GM12878 (cell line): ENCODE measurements at regions not wholly inside any gene's neighbourhood (a gene's known extent, or its start where the extent isn't known, plus 50 kb on each side); places are given as distances from the start of the nearest gene placed in this dataset.

Experiments
- BHLHE40 ChIP-seq, 2 experiments: fragments of 450-650 bp in 1 of 2; IDR thresholded peaks; 2 replicates each; pipeline ENCODE4 v1.6.1; 2011 to 2017; ENCODE audit warnings: low read depth in 2 of 2, borderline replicate concordance in 1 of 2, improper control_type of control experiment in 1 of 2, low read length in 1 of 2, mild to moderate bottlenecking in 1 of 2
- MTA3 ChIP-seq: IDR thresholded peaks from 2 replicates; pipeline ENCODE4 v1.6.1; 2012; ENCODE audit warnings: low read length, inconsistent platforms, borderline replicate concordance
- RFX5 ChIP-seq: IDR thresholded peaks from 2 replicates; pipeline ENCODE4 v1.6.1; 2011; ENCODE audit warnings: low read depth, low read length, improper control_type of control experiment
- ZBTB40 ChIP-seq: fragments of 450-650 bp; IDR thresholded peaks from 2 replicates; pipeline ENCODE4 v1.6.1; 2016; ENCODE audit warnings: mild to moderate bottlenecking, moderate library complexity, borderline replicate concordance
- TF ChIP-seq, protein P1 (sequence below): IDR thresholded peaks from 2 replicates; pipeline ENCODE4 v1.6.1; 2012; ENCODE audit warnings: low read length, inconsistent platforms
- TF ChIP-seq, protein P2 (sequence below): fragments of 450-650 bp; formaldehyde crosslinking; IDR thresholded peaks from 2 replicates; pipeline ENCODE4 v1.4.0; 2020; ENCODE audit warnings: mild to moderate bottlenecking, moderate library complexity

DNA sequence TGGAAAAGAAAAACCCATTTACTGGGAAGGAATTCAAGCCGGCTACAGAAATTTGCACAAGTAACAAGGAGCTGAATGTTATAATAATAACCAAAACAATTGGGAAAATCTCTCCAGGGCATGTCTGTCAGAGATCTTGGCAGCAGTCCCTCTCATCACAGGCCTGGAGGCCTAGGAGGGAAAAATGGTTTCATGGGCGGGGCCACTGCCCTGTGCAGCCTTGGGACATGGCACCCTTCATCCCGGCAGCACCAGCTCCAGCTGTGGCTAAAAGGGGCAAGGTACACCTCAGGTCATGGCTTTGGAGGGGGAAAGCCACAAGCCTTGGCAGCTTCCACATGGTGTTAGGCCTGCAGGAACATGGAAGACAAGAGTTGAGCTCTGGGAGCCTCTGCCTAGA is 513.1 kb upstream of the CNKSR2 start:
- TF ChIP-seq ZBTB40 (no peak), BHLHE40 (IDR thresholded peaks at IDR 0.05; ENCODE audit: borderline replicate concordance in 1 of 2, low read depth in 2 of 2, low read length in 1 of 2) (no peak), RFX5 (no peak), MTA3 (no peak)
- TF ChIP-seq, protein P1, sequence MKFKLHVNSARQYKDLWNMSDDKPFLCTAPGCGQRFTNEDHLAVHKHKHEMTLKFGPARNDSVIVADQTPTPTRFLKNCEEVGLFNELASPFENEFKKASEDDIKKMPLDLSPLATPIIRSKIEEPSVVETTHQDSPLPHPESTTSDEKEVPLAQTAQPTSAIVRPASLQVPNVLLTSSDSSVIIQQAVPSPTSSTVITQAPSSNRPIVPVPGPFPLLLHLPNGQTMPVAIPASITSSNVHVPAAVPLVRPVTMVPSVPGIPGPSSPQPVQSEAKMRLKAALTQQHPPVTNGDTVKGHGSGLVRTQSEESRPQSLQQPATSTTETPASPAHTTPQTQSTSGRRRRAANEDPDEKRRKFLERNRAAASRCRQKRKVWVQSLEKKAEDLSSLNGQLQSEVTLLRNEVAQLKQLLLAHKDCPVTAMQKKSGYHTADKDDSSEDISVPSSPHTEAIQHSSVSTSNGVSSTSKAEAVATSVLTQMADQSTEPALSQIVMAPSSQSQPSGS = no peak
- TF ChIP-seq, protein P2, sequence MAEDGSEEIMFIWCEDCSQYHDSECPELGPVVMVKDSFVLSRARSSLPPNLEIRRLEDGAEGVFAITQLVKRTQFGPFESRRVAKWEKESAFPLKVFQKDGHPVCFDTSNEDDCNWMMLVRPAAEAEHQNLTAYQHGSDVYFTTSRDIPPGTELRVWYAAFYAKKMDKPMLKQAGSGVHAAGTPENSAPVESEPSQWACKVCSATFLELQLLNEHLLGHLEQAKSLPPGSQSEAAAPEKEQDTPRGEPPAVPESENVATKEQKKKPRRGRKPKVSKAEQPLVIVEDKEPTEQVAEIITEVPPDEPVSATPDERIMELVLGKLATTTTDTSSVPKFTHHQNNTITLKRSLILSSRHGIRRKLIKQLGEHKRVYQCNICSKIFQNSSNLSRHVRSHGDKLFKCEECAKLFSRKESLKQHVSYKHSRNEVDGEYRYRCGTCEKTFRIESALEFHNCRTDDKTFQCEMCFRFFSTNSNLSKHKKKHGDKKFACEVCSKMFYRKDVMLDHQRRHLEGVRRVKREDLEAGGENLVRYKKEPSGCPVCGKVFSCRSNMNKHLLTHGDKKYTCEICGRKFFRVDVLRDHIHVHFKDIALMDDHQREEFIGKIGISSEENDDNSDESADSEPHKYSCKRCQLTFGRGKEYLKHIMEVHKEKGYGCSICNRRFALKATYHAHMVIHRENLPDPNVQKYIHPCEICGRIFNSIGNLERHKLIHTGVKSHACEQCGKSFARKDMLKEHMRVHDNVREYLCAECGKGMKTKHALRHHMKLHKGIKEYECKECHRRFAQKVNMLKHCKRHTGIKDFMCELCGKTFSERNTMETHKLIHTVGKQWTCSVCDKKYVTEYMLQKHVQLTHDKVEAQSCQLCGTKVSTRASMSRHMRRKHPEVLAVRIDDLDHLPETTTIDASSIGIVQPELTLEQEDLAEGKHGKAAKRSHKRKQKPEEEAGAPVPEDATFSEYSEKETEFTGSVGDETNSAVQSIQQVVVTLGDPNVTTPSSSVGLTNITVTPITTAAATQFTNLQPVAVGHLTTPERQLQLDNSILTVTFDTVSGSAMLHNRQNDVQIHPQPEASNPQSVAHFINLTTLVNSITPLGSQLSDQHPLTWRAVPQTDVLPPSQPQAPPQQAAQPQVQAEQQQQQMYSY (CRISPR knock-in tag) = no peak
